GM21515 (cell line): ENCODE measurements at regions not wholly inside any gene's neighbourhood (a gene's known extent, or its start where the extent isn't known, plus 50 kb on each side); places are given as distances from the start of the nearest gene placed in this dataset.

Experiments
- ATAC-seq: cut with Tn5 transposase; IDR thresholded peaks from one replicate; pipeline ENCODE4 v1.9.1; 2021; ENCODE audit not compliant: unreplicated experiment

DNA sequence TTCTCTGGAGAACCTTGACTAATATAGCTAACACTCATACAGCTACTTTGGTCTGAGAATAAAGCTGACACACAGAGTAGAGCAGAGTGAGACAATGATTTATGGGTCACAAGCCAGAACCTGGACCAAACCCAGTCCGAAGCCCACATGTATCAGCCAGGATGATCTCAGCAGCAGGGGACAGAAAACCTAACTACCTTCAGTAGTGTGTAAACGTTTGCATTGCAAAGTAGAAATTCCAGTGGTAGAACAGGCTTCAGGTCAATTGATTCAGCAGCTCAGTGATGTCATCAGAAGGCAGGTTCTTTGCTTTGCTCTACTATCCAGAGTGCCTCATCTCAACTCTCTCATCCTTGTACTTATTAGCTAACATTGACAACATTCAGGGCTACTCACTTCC, 62.5 kb upstream of the PALS2 start:
- no peak for ATAC-seq

DNA sequence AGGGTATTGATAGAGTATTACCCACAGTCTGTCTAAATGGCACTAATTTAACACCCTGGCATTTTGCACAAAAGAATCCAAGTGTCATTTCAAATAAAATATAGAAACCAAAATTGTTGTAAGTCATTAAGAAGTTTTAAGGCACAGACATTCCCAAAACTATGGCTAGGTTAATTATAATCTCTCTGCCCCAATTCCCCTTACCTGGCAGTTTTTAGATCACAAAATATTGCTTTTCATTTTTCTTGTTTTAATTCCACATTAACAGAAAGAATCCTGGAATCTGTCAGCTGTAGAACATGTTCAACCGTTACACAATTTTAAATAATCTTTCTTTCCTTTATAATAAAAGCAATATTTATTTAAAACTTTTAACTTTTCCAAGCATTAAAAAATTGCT, 56.1 kb upstream of the PALS2 start:
- ATAC-seq, result no peak

DNA sequence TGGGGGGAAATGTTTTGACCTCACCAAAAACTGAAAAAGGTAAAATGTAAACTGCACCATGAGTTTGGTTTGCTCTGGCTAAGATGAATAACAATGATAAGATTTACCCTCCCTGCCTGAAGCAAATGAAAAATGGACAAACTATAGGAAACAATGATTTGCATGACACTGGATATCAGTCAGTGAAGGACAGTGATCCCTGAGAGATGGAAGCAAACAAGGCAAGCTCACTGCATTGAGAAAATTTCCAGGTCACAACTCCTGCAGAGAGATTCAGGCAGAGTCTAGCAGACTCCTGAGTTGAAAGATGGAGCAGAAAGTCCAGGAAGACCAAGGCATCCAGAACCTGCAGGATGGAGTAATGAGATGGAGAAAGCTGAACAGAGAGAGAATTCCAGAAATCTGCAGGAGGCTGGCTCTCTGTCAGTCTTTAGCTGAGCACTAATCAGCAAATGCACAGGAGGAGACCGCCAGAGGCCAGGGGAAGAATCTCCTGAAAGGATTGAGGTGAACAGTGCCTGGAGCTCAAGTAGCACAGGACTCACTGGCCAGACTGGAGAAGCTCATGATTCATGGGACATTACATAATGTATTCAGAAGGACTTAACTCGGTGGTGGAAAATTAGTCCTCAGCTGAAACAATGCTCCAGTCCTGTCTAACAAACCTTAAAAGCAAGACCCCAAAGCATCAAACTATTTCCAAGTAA, 51.2 kb upstream of the PALS2 start:
- no peak for ATAC-seq
